Smooth muscle cell (in vitro differentiated cells): ENCODE measurements at regions not wholly inside any gene's neighbourhood (a gene's known extent, or its start where the extent isn't known, plus 50 kb on each side); places are given as distances from the start of the nearest gene placed in this dataset.

Experiments
- DNase-seq: peaks from one replicate; lab custom pipeline; 2025; ENCODE audit not compliant: unreplicated experiment; lab: John Stamatoyannopoulos, UW
- H2AFZ ChIP-seq: fragments of 200-600 bp; sonication (generic); 2 replicates; pipeline ENCODE4 v1.6.0; 2016; ENCODE audit warnings: antibody characterized with exemption, low read depth, mild to moderate bottlenecking
- H3F3A ChIP-seq: fragments of 200-600 bp; sonication (generic); 2 replicates; pipeline ENCODE4 v1.6.0; 2017; ENCODE audit warnings: antibody characterized with exemption, low read depth
- H3K27ac ChIP-seq: fragments of 200-600 bp; sonication (generic); 2 replicates; pipeline ENCODE4 v1.5.1; 2016; ENCODE audit warnings: low read depth, mild to moderate bottlenecking
- H3K27me3 ChIP-seq: fragments of 200-600 bp; sonication (generic); 2 replicates; pipeline ENCODE4 v1.6.1; 2016; ENCODE audit warnings: low read depth, mild to moderate bottlenecking
- H3K36me3 ChIP-seq: fragments of 200-600 bp; sonication (generic); 2 replicates; pipeline ENCODE4 v1.5.1; 2016; ENCODE audit warnings: low read depth
- H3K4me1 ChIP-seq: fragments of 200-600 bp; sonication (generic); 2 replicates; pipeline ENCODE4 v1.5.1; 2016; ENCODE audit warnings: low read depth
- H3K4me2 ChIP-seq: fragments of 200-600 bp; sonication (generic); 2 replicates; pipeline ENCODE4 v1.6.0; 2016; ENCODE audit warnings: mild to moderate bottlenecking
- H3K4me3 ChIP-seq: fragments of 200-600 bp; sonication (generic); 2 replicates; pipeline ENCODE4 v1.5.1; 2016; ENCODE audit warnings: mild to moderate bottlenecking
- H3K79me2 ChIP-seq: fragments of 200-600 bp; sonication (generic); 2 replicates; pipeline ENCODE4 v1.6.0; 2016; ENCODE audit warnings: low read depth, mild to moderate bottlenecking
- H3K9ac ChIP-seq: fragments of 200-600 bp; sonication (generic); 2 replicates; pipeline ENCODE4 v1.6.0; 2016; ENCODE audit warnings: low read depth
- H3K9me3 ChIP-seq: fragments of 200-600 bp; sonication (generic); replicated peaks from 2 replicates; pipeline ENCODE4 v1.5.1; 2016; ENCODE audit warnings: low read depth
- H4K20me1 ChIP-seq: fragments of 200-600 bp; sonication (generic); 2 replicates; pipeline ENCODE4 v1.6.0; 2016; ENCODE audit warnings: low read depth
- WGBS: methylation state at CpG from one replicate; pipeline ENCODE4 v1.1.7; 2016; ENCODE audit warnings: low lambda C conversion rate; 5-methylcytosine and 5-hydroxymethylcytosine counted together
- TF ChIP-seq, protein P1 (sequence below): fragments of 200-600 bp; sonication (generic); IDR thresholded peaks from 2 replicates; pipeline ENCODE4 v1.5.1; 2017; ENCODE audit warnings: borderline replicate concordance, mild to moderate bottlenecking, antibody characterized with exemption; ENCODE audit not compliant: insufficient read depth, poor library complexity, severe bottlenecking

GRCh38 chr18:64283059-64283458, 134.2 kb upstream of the LINC00305 start:
- Histone ChIP-seq H2AFZ (no peak overlapping the region), H3K9me3 (no peaks in the 10 kb centered on the region), H3K27me3 (no peaks in the 10 kb centered on the region), H3K4me1 (no peaks in the 10 kb centered on the region), H3K4me3 (no peak overlapping the region), H3K27ac (no peak overlapping the region), H3F3A (no peaks in the 10 kb centered on the region), H3K79me2 (no peaks in the 10 kb centered on the region), H4K20me1 (no peaks in the 10 kb centered on the region), H3K4me2 (no peak overlapping the region), H3K9ac (no peak overlapping the region), H3K36me3 (no peaks in the 10 kb centered on the region)
- no peak for DNase-seq
- WGBS, result 81% methylated on average over 1 of the region's 1 CpG
- TF ChIP-seq, protein P1, sequence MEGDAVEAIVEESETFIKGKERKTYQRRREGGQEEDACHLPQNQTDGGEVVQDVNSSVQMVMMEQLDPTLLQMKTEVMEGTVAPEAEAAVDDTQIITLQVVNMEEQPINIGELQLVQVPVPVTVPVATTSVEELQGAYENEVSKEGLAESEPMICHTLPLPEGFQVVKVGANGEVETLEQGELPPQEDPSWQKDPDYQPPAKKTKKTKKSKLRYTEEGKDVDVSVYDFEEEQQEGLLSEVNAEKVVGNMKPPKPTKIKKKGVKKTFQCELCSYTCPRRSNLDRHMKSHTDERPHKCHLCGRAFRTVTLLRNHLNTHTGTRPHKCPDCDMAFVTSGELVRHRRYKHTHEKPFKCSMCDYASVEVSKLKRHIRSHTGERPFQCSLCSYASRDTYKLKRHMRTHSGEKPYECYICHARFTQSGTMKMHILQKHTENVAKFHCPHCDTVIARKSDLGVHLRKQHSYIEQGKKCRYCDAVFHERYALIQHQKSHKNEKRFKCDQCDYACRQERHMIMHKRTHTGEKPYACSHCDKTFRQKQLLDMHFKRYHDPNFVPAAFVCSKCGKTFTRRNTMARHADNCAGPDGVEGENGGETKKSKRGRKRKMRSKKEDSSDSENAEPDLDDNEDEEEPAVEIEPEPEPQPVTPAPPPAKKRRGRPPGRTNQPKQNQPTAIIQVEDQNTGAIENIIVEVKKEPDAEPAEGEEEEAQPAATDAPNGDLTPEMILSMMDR, result no peak

GRCh38 chr18:64278026-64278425, 129.1 kb upstream of the LINC00305 start:
- no peaks in the 10 kb centered on the region for H3K36me3 ChIP-seq
- WGBS, result 92% methylated on average over 5 of the region's 5 CpGs

GRCh38 chr18:64276311-64277090, 127.6 kb upstream of the LINC00305 start:
- no peak overlapping the region for H3K4me2 ChIP-seq
- H3K36me3 ChIP-seq, result no peaks in the 10 kb centered on the region
- no peak for DNase-seq
- no peak overlapping the region for H3K4me3 ChIP-seq
- WGBS, result 98% methylated on average over 5 of the region's 5 CpGs
- TF ChIP-seq, protein P1, result no peak
- no peaks in the 10 kb centered on the region for H4K20me1 ChIP-seq
- no peaks in the 10 kb centered on the region for H3K4me1 ChIP-seq
- H3K79me2 ChIP-seq, result no peaks in the 10 kb centered on the region
- H2AFZ ChIP-seq, result no peak overlapping the region
- no peaks in the 10 kb centered on the region for H3K9me3 ChIP-seq
- no peaks in the 10 kb centered on the region for H3F3A ChIP-seq
- no peaks in the 10 kb centered on the region for H3K27me3 ChIP-seq
- no peak overlapping the region for H3K9ac ChIP-seq
- no peak overlapping the region for H3K27ac ChIP-seq

More at GRCh38 chr18:64278026-64278425, 129.1 kb upstream of the LINC00305 start:
- TF ChIP-seq, protein P1, result no peak
- no peaks in the 10 kb centered on the region for H3K79me2 ChIP-seq
- no peak overlapping the region for H3K4me2 ChIP-seq
- no peaks in the 10 kb centered on the region for H4K20me1 ChIP-seq
- no peaks in the 10 kb centered on the region for H3K27me3 ChIP-seq
- no peaks in the 10 kb centered on the region for H3F3A ChIP-seq
- no peaks in the 10 kb centered on the region for H3K4me1 ChIP-seq
- no peaks in the 10 kb centered on the region for H3K9me3 ChIP-seq
- H3K27ac ChIP-seq, result no peak overlapping the region
- no peak overlapping the region for H3K4me3 ChIP-seq
- no peak for DNase-seq
- no peak overlapping the region for H2AFZ ChIP-seq
- no peak overlapping the region for H3K9ac ChIP-seq
